ENCODE measurements at regions not wholly inside any gene's neighbourhood (a gene's known extent, or its start where the extent isn't known, plus 50 kb on each side); places are given as distances from the start of the nearest gene placed in this dataset.

DNA sequence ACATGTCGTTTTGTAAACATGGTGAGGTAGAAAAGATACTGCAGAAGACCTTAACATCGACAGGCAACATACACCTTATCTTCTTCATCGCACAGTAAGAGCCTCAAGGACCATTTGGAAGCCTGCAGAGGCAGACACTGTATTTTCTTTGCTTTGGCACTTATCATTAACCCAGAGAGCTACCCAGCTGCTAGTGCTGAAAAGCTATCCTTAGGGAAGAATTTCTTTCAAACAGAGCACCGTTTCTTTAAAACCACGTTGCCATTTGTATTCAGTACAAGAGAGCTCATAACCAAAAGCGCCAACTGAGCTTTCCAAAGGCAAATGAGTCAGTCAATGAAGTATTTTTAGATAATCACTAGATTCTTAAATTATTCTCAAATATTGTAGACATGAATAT, 306.6 kb downstream of the EPM2A start:
- no peaks in the 10 kb centered on the region for H3K4me1 ChIP-seq (ENCODE audit: control insufficient read depth in 2 of 2, insufficient read depth in 2 of 2, low read length in 2 of 2)
- no peaks in the 10 kb centered on the region for H3K79me2 ChIP-seq (ENCODE audit: control insufficient read depth, insufficient read depth, low read length)
- no peaks in the 10 kb centered on the region for H3K36me3 ChIP-seq (replicated peaks in 1 of 2; ENCODE audit: control extremely low read depth in 1 of 2, control insufficient read depth in 1 of 2, extremely low read depth in 1 of 2, insufficient read depth in 2 of 2, low read length in 1 of 2)
- ChIA-PET CTCF (no interaction called here), POLR2A (no interaction called here)
- ATAC-seq (ENCODE audit: low read depth) = no peak
- H2AFZ ChIP-seq (ENCODE audit: insufficient read depth, low read depth, low read length, poor library complexity, severe bottlenecking) = no peak overlapping the region
- Mint-ChIP-seq H3K9me3 (ENCODE audit: insufficient read depth) (no peaks in the 10 kb centered on the region), H3K4me3 (no peak overlapping the region), H3K27ac (no peak overlapping the region), H3K4me1 (no peaks in the 10 kb centered on the region), H3K27me3 (no peaks in the 10 kb centered on the region)
- WGBS (ENCODE audit: insufficient coverage) = 100% methylated on average over 1 of the region's 6 CpGs
- no peaks in the 10 kb centered on the region for H3K9me3 ChIP-seq (ENCODE audit: control extremely low read depth in 1 of 3, control insufficient read depth in 2 of 3, insufficient read depth in 1 of 3, low read length in 2 of 3)
- intact Hi-C loops (cut with micrococcal nuclease) = no loop called here
- DNase-seq = no peak
- no peaks in the 10 kb centered on the region for H3K27me3 ChIP-seq (replicated peaks in 1 of 4; ENCODE audit: control extremely low read depth in 1 of 4, control insufficient read depth in 3 of 4, insufficient read depth in 4 of 4, low read length in 3 of 4)
- H3K27ac ChIP-seq (ENCODE audit: low read length in 2 of 2) = no peak overlapping the region
- H4K20me1 ChIP-seq (ENCODE audit: control insufficient read depth, insufficient read depth, low read length, poor library complexity, severe bottlenecking) = no peaks in the 10 kb centered on the region
- no peak overlapping the region for H3K4me2 ChIP-seq (replicated peaks; ENCODE audit: low read depth, low read length, poor library complexity, severe bottlenecking)
- H3K9ac ChIP-seq (ENCODE audit: low read length) = no peak overlapping the region
- no peak overlapping the region for H3K4me3 ChIP-seq (ENCODE audit: control extremely low read depth in 1 of 5, extremely low read depth in 1 of 5, insufficient read depth in 1 of 5, low read depth in 2 of 5, low read length in 4 of 5)
- TF ChIP-seq EZH2 (IDR thresholded peaks at IDR 0.05; ENCODE audit: borderline replicate concordance, insufficient read depth, low read depth, low read length, poor library complexity, severe bottlenecking) = no peak
- TF ChIP-seq, protein P1, sequence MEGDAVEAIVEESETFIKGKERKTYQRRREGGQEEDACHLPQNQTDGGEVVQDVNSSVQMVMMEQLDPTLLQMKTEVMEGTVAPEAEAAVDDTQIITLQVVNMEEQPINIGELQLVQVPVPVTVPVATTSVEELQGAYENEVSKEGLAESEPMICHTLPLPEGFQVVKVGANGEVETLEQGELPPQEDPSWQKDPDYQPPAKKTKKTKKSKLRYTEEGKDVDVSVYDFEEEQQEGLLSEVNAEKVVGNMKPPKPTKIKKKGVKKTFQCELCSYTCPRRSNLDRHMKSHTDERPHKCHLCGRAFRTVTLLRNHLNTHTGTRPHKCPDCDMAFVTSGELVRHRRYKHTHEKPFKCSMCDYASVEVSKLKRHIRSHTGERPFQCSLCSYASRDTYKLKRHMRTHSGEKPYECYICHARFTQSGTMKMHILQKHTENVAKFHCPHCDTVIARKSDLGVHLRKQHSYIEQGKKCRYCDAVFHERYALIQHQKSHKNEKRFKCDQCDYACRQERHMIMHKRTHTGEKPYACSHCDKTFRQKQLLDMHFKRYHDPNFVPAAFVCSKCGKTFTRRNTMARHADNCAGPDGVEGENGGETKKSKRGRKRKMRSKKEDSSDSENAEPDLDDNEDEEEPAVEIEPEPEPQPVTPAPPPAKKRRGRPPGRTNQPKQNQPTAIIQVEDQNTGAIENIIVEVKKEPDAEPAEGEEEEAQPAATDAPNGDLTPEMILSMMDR (IDR thresholded peaks at IDR 0.05) = no peak

DNA sequence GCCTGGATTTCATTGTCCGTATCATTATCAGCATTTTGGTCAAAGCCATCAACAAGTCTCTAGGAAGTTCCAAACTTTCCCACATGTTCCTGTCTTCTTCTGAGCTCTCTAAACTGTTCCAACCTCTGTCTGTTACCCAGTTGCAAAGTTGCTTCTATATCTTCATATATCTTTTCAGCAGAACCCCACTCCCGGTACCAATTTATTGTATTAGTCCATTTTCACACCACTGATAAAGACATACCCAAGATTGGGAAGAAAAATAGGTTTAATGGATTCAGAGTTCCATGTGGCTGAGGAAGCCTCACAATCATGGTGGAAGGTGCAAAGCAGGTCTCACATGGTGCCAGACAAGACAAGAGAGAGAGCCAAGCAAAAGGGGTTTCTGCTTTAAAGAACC, 293.2 kb downstream of the EPM2A start:
- Histone ChIP-seq H3K4me3 (ENCODE audit: control extremely low read depth in 1 of 5, extremely low read depth in 1 of 5, insufficient read depth in 1 of 5, low read depth in 2 of 5, low read length in 4 of 5) (no peak overlapping the region), H2AFZ (ENCODE audit: insufficient read depth, low read depth, low read length, poor library complexity, severe bottlenecking) (no peak overlapping the region), H4K20me1 (ENCODE audit: control insufficient read depth, insufficient read depth, low read length, poor library complexity, severe bottlenecking) (no peaks in the 10 kb centered on the region), H3K9me3 (ENCODE audit: control extremely low read depth in 1 of 3, control insufficient read depth in 2 of 3, insufficient read depth in 1 of 3, low read length in 2 of 3) (peaks cover 0 to 14% (median 7%) of the 10 kb centered on the region in 3 donors), H3K27me3 (replicated peaks in 1 of 4; ENCODE audit: control extremely low read depth in 1 of 4, control insufficient read depth in 3 of 4, insufficient read depth in 4 of 4, low read length in 3 of 4) (no peaks in the 10 kb centered on the region), H3K36me3 (replicated peaks in 1 of 2; ENCODE audit: control extremely low read depth in 1 of 2, control insufficient read depth in 1 of 2, extremely low read depth in 1 of 2, insufficient read depth in 2 of 2, low read length in 1 of 2) (no peaks in the 10 kb centered on the region), H3K27ac (ENCODE audit: low read length in 2 of 2) (no peak overlapping the region), H3K4me2 (replicated peaks; ENCODE audit: low read depth, low read length, poor library complexity, severe bottlenecking) (no peak overlapping the region), H3K4me1 (ENCODE audit: control insufficient read depth in 2 of 2, insufficient read depth in 2 of 2, low read length in 2 of 2) (no peaks in the 10 kb centered on the region), H3K79me2 (ENCODE audit: control insufficient read depth, insufficient read depth, low read length) (no peaks in the 10 kb centered on the region), H3K9ac (ENCODE audit: low read length) (no peak overlapping the region)
- H3K27me3 Mint-ChIP-seq = no peaks in the 10 kb centered on the region
- ATAC-seq (ENCODE audit: low read depth) (no peak), DNase-seq (no peak)
- TF ChIP-seq, protein P1 (IDR thresholded peaks at IDR 0.05) = no peak
- no peaks in the 10 kb centered on the region for H3K4me1 Mint-ChIP-seq
- WGBS (ENCODE audit: insufficient coverage) = 93% methylated on average over 1 of the region's 2 CpGs
- CTCF ChIA-PET = no interaction called here
- H3K27ac Mint-ChIP-seq = no peak overlapping the region
- intact Hi-C loops (cut with micrococcal nuclease) = no loop called here
- no peak overlapping the region for H3K4me3 Mint-ChIP-seq
- peaks cover 19% of the 10 kb centered on the region for H3K9me3 Mint-ChIP-seq (ENCODE audit: insufficient read depth)
- POLR2A ChIA-PET = no interaction called here
